ENCODE measurements at regions not wholly inside any gene's neighbourhood (a gene's known extent, or its start where the extent isn't known, plus 50 kb on each side); places are given as distances from the start of the nearest gene placed in this dataset.
"Not testable (repeated sequence)": the region's sequence is repeated elsewhere in the genome, so short reads cannot be mapped to it uniquely, and the experiment has no call there.

- no peak for DNase-seq
Observed at GRCh38 chr1:212155219-212155618, 119.7 kb downstream of the DTL start.

DNA sequence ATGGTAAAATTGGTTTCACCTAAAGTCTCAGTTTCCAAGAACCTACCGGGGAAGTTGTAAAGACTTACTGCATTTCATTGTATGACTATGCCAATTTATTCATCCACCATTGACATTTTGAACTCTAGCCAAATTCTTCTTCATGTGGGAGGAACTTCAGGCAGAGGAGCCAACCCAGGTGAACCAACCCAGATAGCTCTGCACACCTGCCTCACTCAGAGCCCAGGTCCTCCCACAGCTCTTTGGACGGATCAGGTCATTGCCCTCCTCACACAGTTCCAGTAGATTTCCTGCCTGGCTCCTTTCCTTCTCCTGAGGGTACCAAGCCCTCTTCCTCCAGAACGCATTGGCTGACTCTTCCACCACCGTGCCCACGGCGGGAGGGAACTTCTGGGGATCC lies 121.7 kb downstream of the DTL start:
- DNase-seq = no peak

DNA sequence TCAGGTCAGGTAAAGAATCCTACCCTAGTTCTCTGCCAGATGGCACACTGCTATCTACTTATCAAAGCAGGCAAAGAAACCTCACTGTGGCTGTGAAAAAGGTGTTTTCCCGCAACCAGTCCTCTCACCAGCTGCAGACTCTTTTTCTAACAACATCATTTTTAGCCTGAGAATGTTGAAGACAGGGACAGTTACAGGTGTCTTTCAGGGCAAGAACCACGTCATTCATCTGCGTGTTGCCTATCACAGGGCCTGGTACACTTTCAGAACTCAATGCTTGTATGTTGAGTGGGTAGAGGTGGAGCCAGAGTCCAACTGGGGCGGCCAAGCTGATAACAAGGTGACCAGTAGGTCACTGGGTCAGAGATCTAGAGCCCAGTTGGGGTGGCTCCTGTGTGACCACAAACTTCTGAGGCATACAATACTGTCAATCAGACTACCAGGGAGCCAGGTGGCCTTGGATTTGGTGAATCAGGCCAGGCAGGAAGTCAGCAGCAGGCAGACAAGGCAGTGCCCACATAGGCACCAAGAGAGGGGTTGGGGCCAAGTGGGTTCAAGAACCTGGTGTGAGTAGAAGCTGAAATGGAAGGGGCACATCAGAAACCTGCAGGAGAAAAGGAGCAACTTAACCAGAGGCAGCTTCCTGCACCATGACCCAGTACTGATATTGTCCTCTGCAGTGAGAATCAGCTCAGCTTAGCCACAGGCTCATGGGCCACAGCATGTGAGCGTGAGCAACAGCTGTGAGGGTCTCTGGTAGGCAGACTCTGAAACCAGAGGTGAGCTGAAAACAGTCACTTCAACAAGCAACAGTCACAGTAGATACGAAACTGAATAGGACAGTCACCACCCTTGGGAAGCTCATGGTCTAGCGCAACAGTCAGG lies 123.6 kb downstream of the DTL start:
- no peak for DNase-seq

- DNase-seq = no peak
Observed at GRCh38 chr1:212161231-212161781, 123.9 kb upstream of the PPP2R5A start.

DNA sequence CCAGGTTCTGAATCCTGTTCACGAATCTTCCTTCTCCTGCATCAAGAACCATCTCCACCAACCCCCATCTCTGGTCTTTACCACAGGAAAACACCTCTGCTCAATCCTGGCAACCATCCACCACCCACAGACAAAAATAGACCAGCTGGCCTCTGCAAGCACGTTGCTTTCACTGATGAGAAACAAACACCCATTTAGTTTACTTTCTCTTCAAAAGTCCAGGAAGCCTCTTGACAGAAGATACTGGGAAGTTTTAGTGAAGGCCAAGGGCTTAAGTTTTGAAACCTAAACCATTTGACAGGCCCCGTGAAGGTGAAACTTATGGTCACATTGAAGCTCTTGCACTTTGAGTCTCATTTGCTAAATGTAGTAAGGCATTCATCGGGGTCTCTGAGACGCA lies 122.6 kb upstream of the PPP2R5A start:
- DNase-seq = peak; percentile 9

- DNase-seq = no peak
Observed at GRCh38 chr1:212164095-212164872, 120.9 kb upstream of the PPP2R5A start.

DNA sequence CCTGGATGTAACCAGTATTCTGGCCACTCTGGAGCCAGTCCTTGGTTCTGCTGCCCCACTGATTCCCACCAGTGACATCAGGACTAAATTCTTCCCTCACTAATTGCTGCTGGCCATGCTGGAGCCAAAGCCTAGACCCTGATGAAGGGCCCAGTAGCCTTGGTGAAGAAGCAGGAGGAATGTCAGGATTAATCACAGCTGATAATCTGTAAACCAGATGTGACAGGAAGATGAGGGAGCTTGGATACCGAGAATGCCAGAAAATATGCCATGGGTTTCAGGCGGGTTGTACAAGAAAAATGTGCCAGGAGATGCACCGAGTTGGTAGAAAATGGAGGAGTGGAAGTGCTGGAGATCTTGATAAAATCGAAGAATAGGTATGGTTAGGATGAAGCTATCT lies 119.0 kb upstream of the PPP2R5A start:
- DNase-seq = no peak

- DNase-seq = no peak
Observed at GRCh38 chr1:212166644-212167043, 118.6 kb upstream of the PPP2R5A start.

DNA sequence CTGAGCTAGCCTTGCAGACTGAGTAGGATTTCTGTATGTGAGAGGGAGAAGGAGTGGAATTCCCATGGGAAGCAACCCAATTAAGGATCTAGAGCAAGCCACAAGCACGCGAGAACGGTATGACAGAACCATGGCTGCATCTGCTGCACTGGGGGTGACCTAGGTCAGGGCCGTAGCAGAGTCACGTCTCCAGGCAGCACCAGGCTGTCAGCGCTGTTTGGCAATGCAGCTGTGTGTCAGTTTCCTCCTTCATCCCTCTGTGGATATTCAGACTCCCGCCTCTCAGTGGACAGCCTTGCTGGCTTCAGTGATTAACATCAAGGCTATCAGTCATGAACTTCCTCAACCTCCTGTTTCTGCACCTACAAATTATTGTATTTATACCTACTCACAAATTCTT lies 118.1 kb upstream of the PPP2R5A start:
- DNase-seq = no peak

- DNase-seq = no peak
Observed at GRCh38 chr1:212173567-212173966, 111.6 kb upstream of the PPP2R5A start.

DNA sequence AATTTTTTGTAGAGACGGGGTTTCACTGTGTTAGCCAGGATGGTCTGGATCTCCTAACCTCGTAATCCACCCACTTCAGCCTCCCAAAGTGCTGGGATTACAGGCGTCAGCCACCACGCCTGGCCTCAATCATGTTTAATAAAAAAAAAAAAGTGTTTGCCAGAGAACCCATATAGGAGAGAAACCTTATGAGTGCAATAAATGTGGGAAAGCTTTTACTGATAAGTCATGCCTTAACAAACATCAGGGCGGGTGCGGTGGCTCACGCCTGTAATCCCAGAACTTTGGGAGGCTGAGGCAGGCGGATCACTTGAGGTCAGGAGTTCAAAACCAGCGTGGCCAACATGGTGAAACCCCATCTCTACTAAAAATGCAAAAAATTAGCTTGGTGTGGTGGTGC lies 110.9 kb upstream of the PPP2R5A start:
- not testable (repeated sequence) for DNase-seq

DNA sequence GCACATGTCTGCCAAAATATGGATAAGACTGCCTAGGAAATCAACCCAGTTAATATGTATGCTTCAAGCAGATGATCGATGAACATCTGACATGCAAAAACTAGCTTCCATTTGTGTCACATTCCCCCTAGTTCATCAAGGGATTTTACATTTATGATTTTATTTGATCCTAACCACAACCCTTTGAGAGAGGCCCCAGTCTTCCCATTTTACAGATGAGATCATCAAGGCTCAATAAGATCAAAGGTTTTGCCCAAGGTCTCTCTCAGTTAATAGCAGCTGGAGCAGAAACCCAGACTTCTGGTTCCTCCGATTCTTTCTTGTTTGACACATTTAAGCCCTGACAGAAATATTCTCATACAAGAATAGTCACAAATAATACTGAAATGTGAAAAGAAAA lies 107.7 kb upstream of the PPP2R5A start:
- no peak for DNase-seq

DNA sequence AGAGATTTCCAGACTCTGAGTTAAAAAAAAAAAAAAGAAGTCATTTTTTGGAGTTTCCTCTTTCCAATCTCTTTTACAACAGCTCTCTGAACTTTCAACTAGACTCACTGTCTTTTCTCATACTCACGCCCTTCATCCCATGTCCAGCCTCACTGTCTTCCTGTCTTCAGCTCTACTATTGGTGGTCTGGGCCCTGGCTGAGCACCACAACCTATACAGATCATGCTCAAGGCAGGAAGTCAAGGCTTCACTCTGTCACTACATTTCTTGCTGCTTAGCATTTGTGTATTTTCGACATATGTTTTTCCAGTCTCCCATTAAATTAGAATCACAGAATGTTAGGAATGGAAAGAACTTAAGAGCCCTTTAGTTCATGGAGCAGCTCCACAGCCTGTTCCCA lies 106.4 kb upstream of the PPP2R5A start:
- DNase-seq = peak; percentile 23

- no peak for DNase-seq
Observed at GRCh38 chr1:212179394-212180076, 105.7 kb upstream of the PPP2R5A start.

DNA sequence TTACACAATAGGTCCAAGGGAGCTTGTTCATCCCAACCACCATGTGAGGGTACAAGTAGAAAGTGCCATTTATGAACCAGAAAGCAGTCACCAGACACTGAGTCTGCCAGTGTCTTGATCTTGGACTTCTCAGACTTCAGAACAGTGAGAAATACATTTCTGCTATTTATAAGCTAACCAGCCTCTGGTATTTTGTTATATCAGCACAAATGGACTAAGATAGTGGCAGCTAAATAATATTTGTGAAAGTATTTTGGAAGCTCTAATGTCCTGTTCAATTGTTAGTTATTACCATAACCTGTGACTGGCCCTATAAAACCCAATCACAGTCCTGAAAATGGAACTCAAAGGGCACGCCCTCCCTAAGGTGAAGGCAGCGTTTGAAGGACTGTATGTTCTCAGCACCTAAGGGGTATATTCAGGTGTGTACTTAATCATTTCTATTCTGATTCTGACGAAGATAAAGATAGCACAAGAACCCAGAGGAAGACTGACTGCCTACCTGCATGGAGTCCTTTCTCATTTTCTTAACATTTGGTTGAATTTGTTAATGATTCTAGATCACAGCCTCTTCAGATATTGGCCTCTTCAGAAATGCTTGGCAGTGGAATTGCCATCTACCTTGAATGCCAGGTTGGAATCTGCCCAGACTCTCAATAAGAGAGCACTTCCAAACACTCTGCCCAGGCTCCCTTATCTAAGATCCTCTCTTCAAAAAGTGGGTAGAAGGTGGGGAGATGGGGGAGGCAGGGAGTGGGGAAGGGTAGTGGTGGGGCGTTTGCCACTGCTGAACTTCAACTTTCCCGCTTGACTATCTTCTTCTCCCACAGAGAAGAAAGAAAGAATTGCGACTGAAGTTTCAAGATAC lies 104.0 kb upstream of the PPP2R5A start:
- DNase-seq = no peak

DNA sequence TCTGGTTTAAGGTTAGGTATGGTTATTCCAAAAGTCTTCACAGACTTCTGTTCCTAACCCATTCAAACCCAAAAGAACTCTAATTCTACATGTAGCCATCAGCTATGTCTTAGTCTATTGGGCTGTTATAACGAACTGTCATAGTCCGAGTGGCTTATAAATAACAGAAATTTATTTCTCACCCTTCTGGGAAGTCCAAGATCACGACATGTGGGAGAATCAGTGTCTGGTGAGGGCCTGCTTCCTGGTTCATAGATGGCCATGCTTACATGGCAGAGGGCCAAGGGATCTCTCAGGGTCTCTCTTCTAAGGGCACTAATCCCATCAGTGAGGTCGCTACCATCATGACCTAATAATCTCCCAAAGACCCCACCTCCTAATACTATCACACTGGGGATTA lies 103.0 kb upstream of the PPP2R5A start:
- no peak for DNase-seq

- DNase-seq = no peak
Observed at GRCh38 chr1:212182579-212182978, 102.6 kb upstream of the PPP2R5A start.

DNA sequence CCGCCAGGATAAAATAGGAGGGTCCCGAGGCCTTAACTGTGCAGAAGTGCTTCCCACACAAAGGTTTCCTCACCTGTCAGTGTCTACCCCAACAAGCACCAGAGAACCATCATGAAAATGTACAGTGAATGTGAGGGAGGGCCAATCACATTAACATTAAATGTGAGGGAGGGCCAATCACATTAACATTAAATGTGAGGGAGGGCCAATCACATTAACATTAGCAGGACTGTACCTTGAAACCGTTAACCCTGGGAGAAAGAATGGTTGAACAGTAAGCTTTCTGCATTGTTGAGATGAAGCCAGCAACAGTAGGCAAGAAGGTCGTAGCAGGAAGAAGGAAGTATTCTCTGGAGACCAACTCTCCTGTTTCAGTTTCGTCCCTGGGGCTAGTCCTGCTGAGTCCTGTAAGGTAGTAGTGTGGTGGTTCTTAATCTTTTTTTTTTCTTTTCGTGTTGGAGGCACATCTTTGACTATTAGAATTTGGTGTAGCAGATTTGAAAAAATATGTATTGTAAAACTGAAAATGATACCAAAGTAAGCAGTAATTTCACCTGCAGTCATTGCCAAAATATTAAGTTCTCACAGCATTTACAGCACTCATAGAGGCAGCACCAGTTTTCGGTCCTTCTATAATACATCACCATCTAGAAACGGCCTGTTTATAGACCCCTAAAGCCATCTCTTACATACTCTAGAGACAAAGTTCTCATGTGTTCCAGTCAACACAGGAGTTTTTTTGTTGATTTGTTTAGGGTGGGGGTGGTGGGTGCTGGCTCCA lies 98.6 kb upstream of the PPP2R5A start:
- DNase-seq = no peak

GRCh38 chr1:212188599-212189351 lies 96.4 kb upstream of the PPP2R5A start:
- DNase-seq = no peak

DNA sequence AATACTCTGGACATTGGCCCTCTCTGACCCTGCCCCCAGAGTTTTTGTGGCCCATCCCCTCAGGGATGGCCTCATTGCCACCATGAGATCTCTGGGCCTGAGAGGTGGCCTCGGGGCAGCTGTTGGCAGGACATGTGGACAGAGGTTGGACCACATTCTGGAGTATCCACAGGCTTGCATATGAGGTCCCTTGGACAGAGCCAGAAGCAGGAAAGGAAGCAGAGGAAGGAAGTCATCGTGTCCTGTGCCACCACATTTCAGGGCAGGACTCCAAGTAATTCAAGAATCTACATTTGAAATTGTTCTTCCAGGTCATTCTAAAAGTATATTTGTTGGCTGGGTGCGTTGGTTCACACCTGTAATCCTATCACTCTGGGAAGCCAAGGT lies 95.9 kb upstream of the PPP2R5A start:
- DNase-seq = no peak

Data from hindlimb muscle (tissue), 1 donor.